Gastrocnemius medialis (tissue), 4 donors: ENCODE measurements at regions not wholly inside any gene's neighbourhood (a gene's known extent, or its start where the extent isn't known, plus 50 kb on each side); places are given as distances from the start of the nearest gene placed in this dataset.

ENCODE experiments used
- POLR2A ChIP-seq, 2 donors: fragments of 450-650 bp; IDR thresholded peaks; one replicate each; pipeline ENCODE4 v1.6.1; 2017; ENCODE audit warnings: antibody characterized with exemption in 2 of 2, mild to moderate bottlenecking in 2 of 2, moderate library complexity in 2 of 2
- TF ChIP-seq, protein P1 (sequence below), 5 experiments: fragments of 450-650 bp in 3 of 5; fragments of 200-600 bp in 2 of 5; sonication (generic) in 2 of 5; IDR thresholded peaks in 4 of 5; conservative IDR thresholded peaks in 1 of 5; 1 replicate in 4 of 5; 2 replicates in 1 of 5; pipeline ENCODE4 v1.5.1; 2016 to 2019; ENCODE audit warnings: antibody characterized with exemption in 5 of 5, mild to moderate bottlenecking in 3 of 5, moderate library complexity in 3 of 5

DNA sequence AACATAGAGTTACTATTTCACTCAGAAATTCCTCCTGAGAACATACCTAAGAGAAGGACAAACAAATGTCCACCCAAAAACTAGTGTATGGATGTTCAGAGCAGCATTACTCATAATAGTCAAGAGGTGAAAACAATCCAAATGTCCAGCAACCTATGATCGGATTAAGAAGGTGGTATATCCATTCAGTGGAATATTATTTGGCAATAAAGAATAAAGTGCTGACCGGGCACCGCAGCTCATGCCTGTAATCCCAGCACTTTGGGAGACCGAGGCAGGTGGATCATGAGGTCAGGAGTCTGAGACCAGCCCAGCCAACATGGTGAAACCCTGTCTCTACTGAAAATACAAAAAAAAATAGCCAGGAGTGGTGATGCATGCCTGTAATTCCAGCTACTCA, 182.8 kb upstream of the AGAP1 start:
- TF ChIP-seq, protein P1, sequence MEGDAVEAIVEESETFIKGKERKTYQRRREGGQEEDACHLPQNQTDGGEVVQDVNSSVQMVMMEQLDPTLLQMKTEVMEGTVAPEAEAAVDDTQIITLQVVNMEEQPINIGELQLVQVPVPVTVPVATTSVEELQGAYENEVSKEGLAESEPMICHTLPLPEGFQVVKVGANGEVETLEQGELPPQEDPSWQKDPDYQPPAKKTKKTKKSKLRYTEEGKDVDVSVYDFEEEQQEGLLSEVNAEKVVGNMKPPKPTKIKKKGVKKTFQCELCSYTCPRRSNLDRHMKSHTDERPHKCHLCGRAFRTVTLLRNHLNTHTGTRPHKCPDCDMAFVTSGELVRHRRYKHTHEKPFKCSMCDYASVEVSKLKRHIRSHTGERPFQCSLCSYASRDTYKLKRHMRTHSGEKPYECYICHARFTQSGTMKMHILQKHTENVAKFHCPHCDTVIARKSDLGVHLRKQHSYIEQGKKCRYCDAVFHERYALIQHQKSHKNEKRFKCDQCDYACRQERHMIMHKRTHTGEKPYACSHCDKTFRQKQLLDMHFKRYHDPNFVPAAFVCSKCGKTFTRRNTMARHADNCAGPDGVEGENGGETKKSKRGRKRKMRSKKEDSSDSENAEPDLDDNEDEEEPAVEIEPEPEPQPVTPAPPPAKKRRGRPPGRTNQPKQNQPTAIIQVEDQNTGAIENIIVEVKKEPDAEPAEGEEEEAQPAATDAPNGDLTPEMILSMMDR (IDR thresholded peaks at IDR 0.05 in 4 of 5, conservative IDR thresholded peaks at IDR 0.05 in 1 of 5) = no peak
- TF ChIP-seq POLR2A (IDR thresholded peaks at IDR 0.05) = no peak
